ENCODE measurements at regions not wholly inside any gene's neighbourhood (a gene's known extent, or its start where the extent isn't known, plus 50 kb on each side); places are given as distances from the start of the nearest gene placed in this dataset.

GRCh38 chr1:47495176-47495713 is 57.4 kb downstream of the FOXD2 start:
- no peak for TF ChIP-seq POLR2A (IDR thresholded peaks at IDR 0.05)
- TF ChIP-seq CTCF (IDR thresholded peaks at IDR 0.05 in 4 of 5, conservative IDR thresholded peaks at IDR 0.05 in 1 of 5), result no peak
